Spleen (tissue), 11 donors: ENCODE measurements at regions not wholly inside any gene's neighbourhood (a gene's known extent, or its start where the extent isn't known, plus 50 kb on each side); places are given as distances from the start of the nearest gene placed in this dataset.

Source experiments
- DNase-seq: peaks from one replicate; pipeline ENCODE4 v3.0.0-alpha.2; 2020
- H3K27ac ChIP-seq, 8 donors: fragments of 200-600 bp; sonication (generic) in 7 of 8; 1 replicate in 4 of 8; 2 replicates in 4 of 8; pipeline versions ENCODE4 v1.5.0 to v1.8.0; 2016 to 2021; ENCODE audit warnings: inconsistent platforms in 4 of 8, mild to moderate bottlenecking in 4 of 8, moderate library complexity in 1 of 8
- H3K27me3 ChIP-seq, 7 donors: fragments of 200-600 bp; sonication (generic) in 6 of 7; replicated peaks in 1 of 7; 1 replicate in 4 of 7; 2 replicates in 3 of 7; pipeline versions ENCODE4 v1.5.0 to v1.8.0; 2016 to 2021; ENCODE audit warnings: inconsistent platforms in 3 of 7, mild to moderate bottlenecking in 1 of 7
- H3K36me3 ChIP-seq, 6 donors: fragments of 200-600 bp; sonication (generic) in 5 of 6; 1 replicate in 4 of 6; 2 replicates in 2 of 6; pipeline versions ENCODE4 v1.5.0 to v1.8.0; 2016 to 2021; ENCODE audit warnings: inconsistent platforms in 2 of 6
- H3K4me1 ChIP-seq, 6 donors: fragments of 200-600 bp; sonication (generic) in 5 of 6; 1 replicate in 3 of 6; 2 replicates in 3 of 6; pipeline versions ENCODE4 v1.5.0 to v1.8.0; 2016 to 2021; ENCODE audit warnings: inconsistent platforms in 3 of 6
- H3K4me3 ChIP-seq, 8 donors: fragments of 200-600 bp; sonication (generic) in 7 of 8; 1 replicate in 4 of 8; 2 replicates in 4 of 8; pipeline versions ENCODE4 v1.5.0 to v1.8.0; 2016 to 2021; ENCODE audit warnings: inconsistent platforms in 4 of 8, mild to moderate bottlenecking in 4 of 8, moderate library complexity in 2 of 8
- H3K9me3 ChIP-seq, 8 donors: fragments of 200-600 bp; sonication (generic) in 7 of 8; 1 replicate in 4 of 8; 2 replicates in 4 of 8; pipeline versions ENCODE4 v1.5.0 to v1.8.0; 2016 to 2021; ENCODE audit warnings: inconsistent platforms in 4 of 8
- POLR2A ChIP-seq, 3 donors: fragments of 450-650 bp; IDR thresholded peaks; one replicate each; pipeline ENCODE4 v1.5.1; 2017; ENCODE audit warnings: antibody characterized with exemption in 3 of 3, mild to moderate bottlenecking in 1 of 3
- POLR2AphosphoS5 ChIP-seq, 3 donors: sonication (generic); formaldehyde crosslinking; IDR thresholded peaks; one replicate each; pipeline ENCODE4 v1.5.1; 2017; ENCODE audit warnings: antibody characterized with exemption in 3 of 3
- WGBS, 5 donors: extraction: QIAGEN DNeasy Blood & Tissue Kit in 3 of 5; methylation state at CpG; one replicate each; pipeline versions ENCODE4 v1.1.5 to v1.1.7; 2013 to 2018; 5-methylcytosine and 5-hydroxymethylcytosine counted together
- intact Hi-C: fragments of 100-400 bp; cut with DNase I; formaldehyde crosslinking; loops from one replicate; pipeline ENCODE4 v1.15.0; 2023; ENCODE audit warnings: low total_unique reads
- TF ChIP-seq, protein P1 (sequence below), 11 experiments: fragments of 200-600 bp in 7 of 11; fragments of 450-650 bp in 4 of 11; sonication (generic) in 4 of 11; IDR thresholded peaks in 8 of 11; conservative IDR thresholded peaks in 3 of 11; 1 replicate in 7 of 11; 2 replicates in 4 of 11; pipeline versions ENCODE4 v1.4.0 to v1.8.0; 2016 to 2021; ENCODE audit warnings: antibody characterized with exemption in 11 of 11, inconsistent platforms in 4 of 11, mild to moderate bottlenecking in 1 of 11
- donor health status: healthy with polysubstance abuse.
- donor health status: DM: no; HTN: no; CAD: no; lungs with moderate emphysema.
- donor health status: DM: no; HTN: no; CAD: no.
- donor health status: Bipolar disorder and iron deficiency.
- donor health status: healthy.
- donor health status: DM: no; HTN: no; CAD: no.
- donor health status: DM: yes; HTN: yes; CAD: no.

DNA sequence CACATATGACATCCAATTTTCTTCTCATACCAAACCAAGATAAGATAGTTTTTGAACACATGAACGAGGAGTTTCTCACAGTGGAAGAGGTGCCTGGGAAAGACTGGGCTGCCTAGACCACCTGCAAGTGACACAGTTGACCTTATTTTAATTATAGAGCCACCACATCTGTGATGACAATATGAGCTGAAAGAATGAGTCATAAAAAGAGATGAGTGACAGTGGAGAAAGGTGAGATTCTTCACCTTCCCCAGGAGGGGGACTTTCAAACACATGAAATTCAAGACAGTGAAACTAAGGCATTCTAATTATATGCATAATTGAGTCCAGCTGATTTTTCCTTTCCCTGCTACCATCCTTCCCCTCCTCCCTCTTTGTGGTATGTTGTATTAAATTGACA is 475.5 kb downstream of the NXPH1 start:
- Histone ChIP-seq H3K4me3 (no peak overlapping the region), H3K9me3 (peaks cover 0 to 5% (median 0%) of the 10 kb centered on the region in 8 donors), H3K27me3 (no peaks in the 10 kb centered on the region), H3K36me3 (no peaks in the 10 kb centered on the region), H3K4me1 (no peaks in the 10 kb centered on the region), H3K27ac (no peak overlapping the region)
- 24 to 59% (median 53%) methylated on average over 1 of the region's 1 CpG for WGBS, 5 donors
- intact Hi-C loops: no loop called here
- no peak for DNase-seq
- TF ChIP-seq, protein P1, sequence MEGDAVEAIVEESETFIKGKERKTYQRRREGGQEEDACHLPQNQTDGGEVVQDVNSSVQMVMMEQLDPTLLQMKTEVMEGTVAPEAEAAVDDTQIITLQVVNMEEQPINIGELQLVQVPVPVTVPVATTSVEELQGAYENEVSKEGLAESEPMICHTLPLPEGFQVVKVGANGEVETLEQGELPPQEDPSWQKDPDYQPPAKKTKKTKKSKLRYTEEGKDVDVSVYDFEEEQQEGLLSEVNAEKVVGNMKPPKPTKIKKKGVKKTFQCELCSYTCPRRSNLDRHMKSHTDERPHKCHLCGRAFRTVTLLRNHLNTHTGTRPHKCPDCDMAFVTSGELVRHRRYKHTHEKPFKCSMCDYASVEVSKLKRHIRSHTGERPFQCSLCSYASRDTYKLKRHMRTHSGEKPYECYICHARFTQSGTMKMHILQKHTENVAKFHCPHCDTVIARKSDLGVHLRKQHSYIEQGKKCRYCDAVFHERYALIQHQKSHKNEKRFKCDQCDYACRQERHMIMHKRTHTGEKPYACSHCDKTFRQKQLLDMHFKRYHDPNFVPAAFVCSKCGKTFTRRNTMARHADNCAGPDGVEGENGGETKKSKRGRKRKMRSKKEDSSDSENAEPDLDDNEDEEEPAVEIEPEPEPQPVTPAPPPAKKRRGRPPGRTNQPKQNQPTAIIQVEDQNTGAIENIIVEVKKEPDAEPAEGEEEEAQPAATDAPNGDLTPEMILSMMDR (IDR thresholded peaks at IDR 0.05 in 8 of 11, conservative IDR thresholded peaks at IDR 0.05 in 3 of 11): no peak
- TF ChIP-seq POLR2AphosphoS5 (IDR thresholded peaks at IDR 0.05): no peak
- TF ChIP-seq POLR2A (IDR thresholded peaks at IDR 0.05): no peak

DNA sequence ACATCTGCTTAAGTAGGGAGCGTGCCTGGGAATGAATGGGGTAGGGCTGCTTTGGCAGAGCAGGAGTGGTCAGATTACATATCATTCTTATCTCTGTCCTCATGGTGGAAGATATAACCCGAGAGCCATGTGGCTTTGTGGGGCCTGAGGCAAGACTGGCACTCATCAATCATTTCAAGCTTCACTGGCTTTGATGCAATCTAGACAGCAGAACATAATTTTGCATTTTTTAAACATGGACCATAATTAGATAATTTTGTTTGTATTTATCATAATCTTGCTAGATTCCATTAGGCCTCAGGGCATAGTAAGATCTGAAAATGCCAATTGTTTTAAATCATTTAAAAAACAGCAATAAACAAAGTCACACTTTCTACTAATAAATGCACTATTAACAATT is 480.3 kb downstream of the NXPH1 start:
- 48 to 62% (median 59%) methylated on average over 2 of the region's 2 CpGs for WGBS, 5 donors
- no peaks in the 10 kb centered on the region for H3K36me3 ChIP-seq
- peaks cover 0 to 6% (median 0%) of the 10 kb centered on the region in 8 donors for H3K9me3 ChIP-seq
- H3K4me3 ChIP-seq: no peak overlapping the region
- H3K4me1 ChIP-seq: no peaks in the 10 kb centered on the region
- intact Hi-C loops: no loop called here
- DNase-seq: no peak
- no peaks in the 10 kb centered on the region for H3K27me3 ChIP-seq
- TF ChIP-seq, protein P1 (IDR thresholded peaks at IDR 0.05 in 8 of 11, conservative IDR thresholded peaks at IDR 0.05 in 3 of 11): no peak
- no peak for TF ChIP-seq POLR2AphosphoS5 (IDR thresholded peaks at IDR 0.05)
- no peak for TF ChIP-seq POLR2A (IDR thresholded peaks at IDR 0.05)
- no peak overlapping the region for H3K27ac ChIP-seq

DNA sequence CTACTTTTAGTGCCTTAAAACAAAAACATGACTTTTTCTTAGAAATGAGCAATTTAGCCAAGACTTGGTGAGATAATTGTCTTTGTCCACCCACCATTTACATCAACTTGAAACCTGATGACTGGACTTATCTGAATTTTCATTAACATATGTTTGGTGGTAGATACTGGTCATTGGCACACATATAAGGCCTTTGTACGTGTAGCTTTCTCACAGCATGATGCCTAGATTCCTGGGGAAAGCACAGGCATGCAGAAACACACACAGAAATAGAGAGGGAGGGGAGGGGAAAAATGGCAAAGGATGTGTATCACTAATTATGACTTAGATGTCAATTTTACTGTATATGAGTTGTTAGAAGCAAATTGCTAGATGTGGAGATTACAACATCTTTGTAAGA is 488.4 kb downstream of the NXPH1 start:
- intact Hi-C loops: no loop called here
- no peak overlapping the region for H3K27ac ChIP-seq
- no peak for DNase-seq
- H3K4me1 ChIP-seq: no peaks in the 10 kb centered on the region
- WGBS, 5 donors: 19 to 42% (median 30%) methylated on average over 1 of the region's 1 CpG
- TF ChIP-seq, protein P1 (IDR thresholded peaks at IDR 0.05 in 8 of 11, conservative IDR thresholded peaks at IDR 0.05 in 3 of 11): no peak
- TF ChIP-seq POLR2A (IDR thresholded peaks at IDR 0.05): no peak
- no peak for TF ChIP-seq POLR2AphosphoS5 (IDR thresholded peaks at IDR 0.05)
- no peaks in the 10 kb centered on the region for H3K27me3 ChIP-seq
- H3K36me3 ChIP-seq: no peaks in the 10 kb centered on the region
- H3K9me3 ChIP-seq: peaks cover 0 to 7% (median 0%) of the 10 kb centered on the region in 8 donors
- H3K4me3 ChIP-seq: no peak overlapping the region

DNA sequence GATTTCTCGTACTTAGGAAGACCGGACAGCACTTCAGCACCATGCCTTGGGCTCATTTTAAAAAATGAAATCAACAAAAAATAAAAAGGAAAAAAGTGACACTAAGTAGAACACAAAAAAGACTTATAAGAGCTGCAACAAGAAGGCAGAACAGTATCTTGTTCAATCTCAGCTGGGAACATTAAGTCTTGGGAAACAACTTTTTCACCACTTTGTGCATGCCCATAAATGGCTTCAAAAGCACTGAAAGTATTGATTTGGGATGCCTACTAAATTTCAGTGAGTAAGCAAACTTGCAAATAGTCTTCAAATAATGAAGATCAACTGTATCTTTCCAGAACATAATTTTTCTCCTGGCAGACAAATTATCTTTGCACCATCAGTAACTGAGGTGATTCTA is 489.3 kb downstream of the NXPH1 start:
- Histone ChIP-seq H3K4me1 (no peaks in the 10 kb centered on the region), H3K36me3 (no peaks in the 10 kb centered on the region)
- WGBS, 5 donors: 88 to 96% (median 92%) methylated on average over 2 of the region's 2 CpGs

More for the DNA sequence above, 489.3 kb downstream of the NXPH1 start:
- Histone ChIP-seq H3K4me3 (no peak overlapping the region), H3K27ac (no peak overlapping the region), H3K9me3 (peaks cover 0 to 7% (median 0%) of the 10 kb centered on the region in 8 donors), H3K27me3 (no peaks in the 10 kb centered on the region)
- intact Hi-C loops: no loop called here
- no peak for TF ChIP-seq POLR2A (IDR thresholded peaks at IDR 0.05)
- no peak for TF ChIP-seq POLR2AphosphoS5 (IDR thresholded peaks at IDR 0.05)
- TF ChIP-seq, protein P1 (IDR thresholded peaks at IDR 0.05 in 8 of 11, conservative IDR thresholded peaks at IDR 0.05 in 3 of 11): no peak
- DNase-seq: no peak
